NCI-H748 (cell line): ENCODE measurements at regions not wholly inside any gene's neighbourhood (a gene's known extent, or its start where the extent isn't known, plus 50 kb on each side); places are given as distances from the start of the nearest gene placed in this dataset.

Source experiments
- DNase-seq: peaks from one replicate; lab custom pipeline; 2025; ENCODE audit not compliant: unreplicated experiment; lab: John Stamatoyannopoulos, UW

DNA sequence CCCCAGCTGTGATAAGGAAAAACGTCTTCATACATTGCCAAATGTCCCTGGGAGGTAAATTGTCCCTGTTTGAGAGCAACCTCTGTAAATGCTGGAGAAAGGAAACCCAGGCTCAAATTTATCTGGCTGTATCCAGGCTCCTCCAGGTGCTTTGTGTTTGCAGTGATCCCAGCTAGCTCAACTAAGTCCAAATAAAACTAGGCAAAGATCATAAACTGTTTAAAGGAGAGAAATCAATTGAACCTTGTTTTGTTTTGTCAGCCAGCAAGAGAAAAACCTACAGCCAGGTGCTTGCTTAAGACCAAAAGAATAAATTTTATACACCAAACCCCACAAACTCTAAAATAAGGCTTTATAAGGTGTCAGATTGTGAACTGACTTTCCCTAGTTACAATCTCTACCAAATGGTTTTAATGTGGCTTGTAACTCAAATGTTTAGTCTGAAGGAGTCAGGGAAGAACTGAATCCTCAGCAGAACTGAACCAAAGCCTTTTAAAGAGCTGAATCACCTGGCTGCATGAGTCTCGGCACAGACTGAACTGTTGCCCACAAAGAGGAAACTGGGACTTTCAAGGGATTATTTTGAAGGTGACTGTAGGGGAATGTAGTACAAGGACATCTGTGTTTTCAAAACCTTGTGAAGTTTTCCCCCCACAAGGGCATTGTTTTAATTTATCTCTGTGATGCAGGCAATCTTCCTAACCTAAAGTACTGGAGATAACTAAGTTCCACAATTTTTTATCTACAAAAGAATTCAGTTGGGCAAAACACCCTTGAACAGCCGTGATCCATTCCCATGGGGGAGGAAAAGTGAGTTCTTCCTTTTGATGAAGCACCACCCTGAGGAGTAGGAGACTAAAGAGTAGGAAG lies 201.7 kb upstream of the TARS1 start:
- DNase-seq: no peak

DNA sequence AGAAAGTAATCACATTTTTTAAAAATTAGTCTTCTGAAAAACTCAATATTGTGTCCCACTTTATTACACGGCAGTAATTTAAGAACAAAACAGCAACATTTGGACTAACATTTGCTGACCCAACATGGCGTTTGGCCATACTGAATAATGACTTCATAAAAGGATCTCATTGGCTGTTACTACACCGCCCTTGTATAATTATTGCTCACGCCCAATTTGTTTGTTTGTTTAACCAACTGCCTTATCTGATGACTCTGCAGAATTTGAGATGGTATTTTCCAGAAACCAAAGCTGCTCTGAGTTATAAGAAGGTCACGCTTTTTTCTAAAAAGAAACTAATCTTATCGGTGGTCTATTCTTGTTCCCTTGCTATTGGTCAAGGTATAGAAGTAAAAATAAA lies 200.2 kb upstream of the TARS1 start:
- no peak for DNase-seq

DNA sequence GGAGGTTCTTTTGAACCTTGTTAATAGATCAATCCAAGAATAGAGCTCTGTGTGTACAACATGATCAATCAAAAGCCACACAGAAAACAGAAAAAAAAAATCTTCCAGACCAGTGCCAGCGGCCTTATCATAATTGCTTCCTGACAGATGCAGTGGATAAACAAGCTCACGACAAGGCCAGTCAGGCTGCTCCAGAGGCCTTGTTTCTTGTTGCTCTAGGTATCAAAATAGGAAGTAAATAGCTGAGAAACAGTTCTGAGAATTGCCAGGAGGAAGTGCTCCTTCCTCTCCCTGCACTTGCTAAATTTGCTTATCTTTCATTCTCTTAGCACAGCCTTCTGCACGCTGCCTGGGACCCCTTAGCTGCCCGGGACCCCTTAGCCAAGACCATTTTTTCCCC lies 199.0 kb upstream of the TARS1 start:
- DNase-seq: peak; percentile 33

DNA sequence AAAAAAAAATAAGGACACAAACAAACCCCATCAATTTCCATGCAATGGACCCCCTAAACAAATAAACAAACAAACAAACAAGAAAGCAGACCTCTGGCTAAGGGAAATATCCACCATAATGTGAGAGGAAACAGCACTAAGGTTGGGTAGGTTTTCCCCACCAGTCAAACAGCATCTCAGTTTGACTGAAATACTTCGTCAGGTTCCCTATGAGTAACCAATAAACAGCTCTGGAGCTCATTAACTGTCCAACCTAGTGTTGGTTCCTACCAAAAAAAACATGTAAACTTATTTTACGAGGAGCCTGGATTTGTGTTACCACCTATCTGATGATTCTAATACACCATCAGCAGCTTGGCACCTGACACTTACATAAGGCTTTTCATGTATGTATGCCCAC lies 198.5 kb upstream of the TARS1 start:
- DNase-seq: no peak

DNA sequence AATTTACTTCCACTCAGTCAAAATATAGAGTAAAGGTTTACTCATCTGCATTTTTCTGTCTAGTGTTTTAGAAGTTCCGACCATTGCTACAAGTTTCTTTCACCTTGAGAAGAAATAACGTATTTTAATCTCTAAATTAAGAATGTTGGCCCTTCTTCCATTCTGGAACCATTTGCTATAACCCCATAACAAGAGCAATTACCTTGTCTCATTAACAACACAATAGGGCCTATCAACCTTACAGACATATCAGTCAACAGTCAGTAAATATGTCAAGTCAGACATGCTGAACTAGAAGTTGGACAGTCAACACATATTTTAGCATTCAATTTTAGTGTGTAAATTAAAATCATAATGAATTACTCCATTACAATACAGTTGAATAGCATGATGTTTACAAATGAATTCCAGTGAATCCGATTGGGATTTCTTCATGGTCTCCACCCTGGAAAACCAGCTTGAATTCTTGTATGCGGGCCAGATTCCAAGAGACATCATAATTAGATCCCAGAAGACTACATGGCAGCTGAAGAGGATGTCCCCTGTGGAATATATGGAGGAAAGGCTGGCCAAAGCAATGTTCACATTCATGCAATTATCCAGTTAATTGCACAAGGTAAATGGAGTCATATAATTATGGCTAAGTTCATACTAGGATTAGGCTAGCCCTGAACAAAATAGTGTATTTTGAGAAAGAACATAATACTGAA lies 196.2 kb upstream of the TARS1 start:
- no peak for DNase-seq

DNA sequence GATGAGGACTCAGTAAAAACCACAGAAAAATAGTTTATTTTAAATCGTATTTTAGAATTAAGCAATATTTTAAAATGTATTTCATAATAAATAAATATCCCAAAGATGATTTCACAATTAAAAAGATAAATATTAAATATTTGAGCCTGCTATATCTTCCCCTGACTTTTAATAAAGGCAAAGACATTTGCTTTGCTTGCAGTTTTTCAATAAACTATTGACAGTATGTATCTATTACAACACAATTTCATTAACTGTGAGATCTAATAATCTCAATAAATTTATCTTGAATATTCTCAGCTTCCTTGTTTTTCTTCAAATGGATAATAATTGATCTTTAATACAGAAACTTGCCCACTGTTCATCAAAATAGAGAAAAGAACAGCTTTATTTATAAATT lies 186.2 kb upstream of the TARS1 start:
- DNase-seq: no peak

DNA sequence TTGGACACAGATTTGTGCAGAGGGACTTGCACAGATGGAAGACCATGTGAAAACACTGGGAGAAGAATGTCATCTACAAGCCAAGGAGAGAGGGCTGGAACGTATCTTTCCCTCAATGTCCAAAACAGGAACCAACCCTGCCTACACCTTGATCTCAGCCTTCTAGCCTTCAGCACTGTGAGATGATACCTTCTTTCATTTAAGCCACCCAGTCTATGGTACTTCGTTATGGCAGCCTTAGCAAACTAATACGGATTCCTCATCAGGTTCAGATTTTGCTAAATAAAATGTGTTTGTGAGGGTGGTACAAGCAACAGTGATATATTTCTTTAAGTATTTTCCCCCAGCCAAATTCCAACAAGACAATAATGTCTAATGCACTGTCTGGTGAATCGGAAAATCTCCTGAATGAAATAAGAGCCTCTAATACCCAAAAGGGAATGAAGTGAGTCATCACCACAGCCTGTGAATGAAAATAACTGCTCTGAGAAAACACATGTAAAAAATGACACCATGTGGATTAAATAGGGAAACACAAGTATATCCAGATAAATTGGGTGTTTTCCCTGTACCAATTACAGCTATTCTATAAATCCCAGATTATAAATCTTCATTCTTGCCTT lies 182.8 kb upstream of the TARS1 start:
- no peak for DNase-seq

DNA sequence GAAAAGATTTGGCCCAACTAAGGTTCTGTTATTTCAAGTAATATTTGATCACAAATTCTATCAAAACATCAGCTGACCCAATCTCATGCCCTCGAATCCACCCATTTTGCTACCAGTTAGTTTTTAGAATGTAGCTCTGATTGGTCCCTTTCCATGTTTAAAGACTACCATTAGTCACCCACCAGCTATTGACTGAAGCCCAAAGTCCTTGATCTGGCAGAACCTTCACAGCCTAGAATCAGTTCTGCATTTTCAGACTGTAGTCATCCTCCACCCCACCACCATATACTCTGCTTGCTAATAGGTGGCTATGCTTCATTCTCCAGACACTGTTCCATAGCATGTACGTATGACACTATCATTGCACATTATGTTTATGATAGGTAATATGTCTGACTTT lies 182.2 kb upstream of the TARS1 start:
- no peak for DNase-seq

DNA sequence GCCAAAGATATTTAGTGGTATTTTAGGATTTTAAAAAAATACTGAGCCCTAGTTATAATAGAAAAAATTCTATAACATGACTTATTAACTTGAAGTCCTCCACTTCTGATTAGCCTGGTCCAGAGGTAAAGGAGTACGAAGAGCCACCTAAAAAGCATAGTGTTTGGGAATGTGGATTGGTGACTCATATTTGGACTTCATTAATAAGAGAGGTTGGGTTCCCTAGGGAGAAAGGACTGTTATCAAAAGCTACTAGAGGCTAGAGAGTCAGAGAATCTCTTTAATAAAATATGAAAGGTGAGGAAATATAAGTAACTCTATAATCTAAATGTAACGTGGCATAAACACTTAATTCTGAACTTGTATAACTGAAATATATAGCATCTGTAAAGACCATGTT lies 180.7 kb upstream of the TARS1 start:
- DNase-seq: no peak

DNA sequence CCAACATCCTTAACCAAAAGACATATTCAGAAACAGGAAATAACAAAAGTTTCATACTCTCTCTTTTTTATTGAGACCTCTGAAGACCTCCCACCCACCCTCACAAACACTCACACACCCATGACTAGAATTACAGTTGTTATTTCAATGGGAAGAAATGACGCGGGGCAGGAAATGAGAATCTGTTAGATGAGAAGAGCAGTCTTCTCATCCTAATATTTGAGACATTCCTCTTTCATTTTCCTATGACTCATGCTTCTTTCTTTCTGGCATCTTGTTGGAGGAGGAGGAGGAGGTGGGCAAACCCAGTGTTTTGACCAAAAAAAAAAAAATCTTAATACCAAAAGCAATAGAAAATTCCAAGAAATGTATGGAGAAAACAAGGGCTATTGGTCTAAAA lies 179.5 kb upstream of the TARS1 start:
- DNase-seq: no peak

DNA sequence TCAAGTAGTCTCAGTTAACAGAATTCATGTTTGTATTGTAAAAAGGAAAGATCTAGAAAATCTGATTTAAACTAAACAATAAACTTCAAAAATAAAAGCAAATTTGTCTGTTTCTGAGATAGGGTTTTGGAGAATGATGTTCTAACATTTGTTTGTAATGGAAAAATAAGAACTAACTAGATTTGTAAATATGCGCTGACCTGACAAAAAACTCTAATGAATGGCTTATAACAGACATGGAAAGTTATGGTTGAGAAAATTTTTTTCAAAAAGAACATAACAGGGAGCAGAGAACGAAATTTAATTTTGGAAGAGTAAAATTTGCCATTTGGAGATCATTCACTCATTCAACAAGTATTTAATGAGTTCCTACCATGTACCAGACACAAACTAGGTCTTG lies 179.0 kb upstream of the TARS1 start:
- DNase-seq: no peak

DNA sequence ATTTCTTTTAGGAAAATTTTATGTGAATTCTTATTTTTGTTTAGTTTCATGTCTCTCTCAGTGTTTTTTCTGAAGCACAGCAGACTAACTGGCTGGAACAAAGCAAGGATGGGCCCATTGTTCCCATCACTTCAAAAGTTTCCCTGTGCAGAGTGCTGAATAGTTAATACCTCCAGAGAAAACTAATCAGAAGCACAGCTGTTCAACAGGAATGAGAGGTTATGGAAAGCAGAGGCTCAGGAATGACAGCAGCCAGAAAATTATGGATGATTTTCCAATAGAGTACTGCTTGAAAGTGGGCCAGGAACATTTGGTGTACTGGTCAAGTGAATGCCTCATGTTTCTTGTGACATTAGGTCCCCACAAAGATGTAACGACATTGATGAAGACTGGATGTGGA lies 173.0 kb upstream of the TARS1 start:
- no peak for DNase-seq

DNA sequence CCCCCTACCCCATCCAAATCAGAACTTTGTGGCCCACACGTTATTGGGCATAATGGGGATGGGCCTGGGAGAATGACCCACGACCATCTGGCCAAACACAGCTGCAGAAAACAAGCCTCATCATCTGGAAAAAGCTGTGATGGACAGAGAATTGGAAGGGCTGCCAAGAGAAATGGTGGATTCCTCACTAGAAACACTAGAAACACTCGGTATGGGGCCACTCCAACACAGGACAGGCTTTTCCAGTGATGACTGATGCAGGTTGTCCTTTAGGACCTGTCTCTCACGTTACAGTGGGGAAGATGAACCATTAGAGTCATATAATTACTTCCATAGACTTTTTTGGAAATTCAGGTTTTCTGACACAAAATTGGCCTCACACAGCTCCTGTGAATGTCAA lies 172.4 kb upstream of the TARS1 start:
- DNase-seq: no peak

DNA sequence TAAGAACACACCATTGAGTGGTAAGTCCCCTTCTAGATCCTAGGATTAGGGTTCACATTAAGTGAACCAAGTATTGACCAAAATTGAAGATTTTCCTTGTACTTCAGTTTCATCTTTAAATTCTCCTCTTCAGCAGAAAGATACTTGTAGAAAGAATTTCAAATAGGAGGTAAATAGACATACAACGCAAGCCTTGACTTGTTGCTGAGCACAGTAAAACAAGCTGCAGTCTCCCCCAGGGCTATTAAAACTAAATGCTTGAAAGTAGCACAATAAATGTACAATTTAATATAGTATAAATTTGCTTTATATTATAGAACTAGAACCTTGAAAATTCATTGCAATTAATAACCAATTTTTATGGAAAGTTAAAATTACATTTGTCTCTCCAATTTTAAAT lies 170.1 kb upstream of the TARS1 start:
- DNase-seq: no peak

DNA sequence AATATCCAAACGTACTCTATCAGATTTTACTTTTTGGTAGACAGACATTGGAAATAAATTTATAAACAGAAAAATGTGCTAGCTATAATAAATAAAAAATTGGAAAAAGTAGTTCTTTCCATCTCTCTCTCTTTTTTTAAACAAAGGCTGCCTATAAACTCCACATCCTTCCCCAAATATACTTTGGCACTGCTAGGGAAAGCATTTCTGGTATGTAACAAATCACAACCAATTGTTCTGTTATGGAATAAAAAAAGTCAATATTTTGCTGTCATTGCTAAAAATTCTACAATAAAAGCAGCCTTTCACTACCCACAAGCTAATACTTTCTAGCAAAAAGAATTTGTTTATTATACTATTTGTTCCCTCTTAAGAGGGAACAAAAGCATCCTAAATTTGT lies 169.2 kb upstream of the TARS1 start:
- DNase-seq: no peak

DNA sequence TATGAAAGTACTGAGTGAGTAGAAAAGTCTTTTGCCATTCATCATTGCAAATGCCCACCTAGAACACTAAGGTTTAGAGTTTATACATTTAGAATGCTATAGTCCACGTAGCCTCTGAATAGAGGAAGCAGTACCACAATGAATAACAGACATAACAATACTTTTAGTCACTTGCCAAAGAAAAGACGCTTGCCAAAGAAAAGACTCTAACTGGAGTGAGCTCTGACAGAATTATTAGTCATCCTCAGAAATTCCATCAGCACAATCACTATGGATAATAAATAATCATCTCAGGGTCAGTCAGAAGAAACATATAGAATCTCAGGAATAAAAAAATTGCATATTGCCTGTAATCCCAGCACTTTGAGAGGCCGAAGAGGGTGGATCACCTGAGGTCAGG lies 168.5 kb upstream of the TARS1 start:
- no peak for DNase-seq

DNA sequence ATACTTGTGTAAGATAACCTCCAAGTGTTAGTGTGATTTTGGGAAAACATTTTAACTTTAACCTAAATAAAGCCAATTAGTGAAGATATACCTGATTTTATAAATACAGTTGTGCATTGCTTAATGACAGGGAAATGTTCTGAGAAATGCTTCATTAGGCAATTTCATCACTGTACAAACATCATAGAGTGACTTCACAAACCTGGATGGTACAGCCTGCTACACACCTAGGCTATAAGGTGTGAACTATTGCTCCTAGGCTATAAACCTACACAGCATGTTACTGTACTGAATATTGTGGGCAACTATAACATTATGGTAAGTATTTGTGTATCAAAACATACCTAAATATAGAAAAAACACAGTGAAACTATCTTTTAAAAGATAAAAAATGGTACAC lies 166.8 kb upstream of the TARS1 start:
- no peak for DNase-seq

DNA sequence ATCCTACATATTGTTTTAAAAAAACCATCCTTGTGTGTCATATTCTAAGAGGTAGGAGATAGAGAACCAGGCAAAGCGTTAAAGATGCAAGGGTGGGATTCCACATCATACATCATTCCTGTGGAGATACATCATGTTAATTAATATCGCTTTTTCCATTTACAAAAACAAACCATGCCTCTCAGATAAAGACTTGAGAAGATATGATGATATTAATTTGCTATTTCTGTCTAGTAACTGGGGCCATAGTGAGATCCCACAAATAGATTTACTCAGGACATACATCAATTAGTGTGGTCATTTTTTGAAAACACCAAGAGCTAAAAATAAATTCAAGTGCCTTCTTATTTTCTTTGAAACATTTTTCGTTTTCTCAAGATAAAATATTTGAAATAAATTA lies 165.4 kb upstream of the TARS1 start:
- DNase-seq: no peak

DNA sequence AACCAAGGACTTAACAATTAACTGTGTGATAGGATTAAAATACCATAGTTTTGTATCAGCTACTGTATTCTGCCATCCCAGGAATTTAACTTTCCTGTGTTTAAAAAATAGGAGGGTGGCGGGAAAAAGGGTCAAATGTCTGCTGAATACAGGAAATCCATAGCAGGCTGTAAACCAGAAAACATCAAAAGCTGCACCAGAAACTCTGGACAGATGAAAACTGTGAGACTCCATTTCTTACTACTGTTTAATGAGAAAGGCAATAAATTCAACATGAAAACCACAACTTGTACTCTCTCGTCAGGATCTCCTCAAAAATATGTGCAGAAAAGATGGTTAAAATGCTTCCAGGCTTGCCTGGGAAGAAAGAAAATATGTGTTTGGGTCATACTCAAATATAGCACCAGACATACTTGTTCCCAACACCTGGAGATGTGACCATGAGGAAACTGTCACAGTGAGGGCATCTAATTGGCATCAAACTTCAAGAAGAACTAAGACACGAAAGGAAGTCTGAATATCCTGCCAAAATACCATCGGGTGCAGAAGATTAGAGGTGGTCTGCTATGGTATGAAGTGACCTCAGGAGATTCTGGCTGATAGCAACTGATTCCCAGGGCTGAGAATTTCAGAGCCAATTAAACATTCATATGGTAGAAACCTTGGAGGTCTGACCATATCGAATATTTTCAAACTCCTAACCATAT lies 164.7 kb upstream of the TARS1 start:
- no peak for DNase-seq

DNA sequence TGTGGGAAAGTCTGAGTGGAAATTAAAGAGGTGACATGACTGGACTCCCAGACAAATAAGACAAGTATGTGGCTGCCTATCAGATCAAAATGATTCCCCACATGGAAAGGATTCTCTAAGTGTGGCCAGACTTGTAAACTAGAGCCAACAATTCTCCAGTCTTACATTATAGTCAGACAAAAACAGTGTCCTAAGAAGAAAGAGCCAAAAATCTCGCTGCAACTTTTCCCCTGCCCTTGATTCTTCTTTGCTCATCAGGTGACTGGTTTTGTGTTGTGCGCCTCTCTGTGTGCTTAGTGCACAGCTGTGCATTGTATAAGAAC lies 164.2 kb upstream of the TARS1 start:
- DNase-seq: no peak

DNA sequence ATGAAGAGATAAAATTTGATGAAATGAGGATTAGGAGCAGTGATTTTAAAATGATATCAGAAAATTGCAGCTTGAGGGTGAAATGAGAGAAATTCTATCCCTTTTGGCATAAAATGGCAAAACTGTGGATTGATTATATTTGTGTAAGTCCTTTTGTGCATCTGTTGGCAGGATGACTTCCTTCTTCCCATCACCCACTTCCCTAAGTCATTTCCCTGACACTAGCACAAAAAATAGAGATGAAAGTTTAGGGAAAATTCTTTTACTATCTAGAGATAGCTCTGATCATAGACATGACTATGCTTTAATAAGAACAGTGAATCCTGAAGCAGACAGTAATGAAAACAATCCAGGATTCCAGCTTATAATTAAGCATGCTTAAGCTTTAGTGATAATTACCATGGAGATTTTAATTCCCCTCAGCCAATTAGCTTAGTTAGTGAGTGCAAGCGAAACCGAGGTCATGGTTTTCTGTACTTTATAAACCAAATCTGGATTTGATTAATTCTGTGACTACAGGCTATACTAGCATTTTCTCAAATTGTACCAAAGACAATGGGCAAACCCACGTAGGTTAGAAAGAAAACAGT lies 163.6 kb upstream of the TARS1 start:
- DNase-seq: no peak
